DND-41 (cell line): ENCODE measurements at regions not wholly inside any gene's neighbourhood (a gene's known extent, or its start where the extent isn't known, plus 50 kb on each side); places are given as distances from the start of the nearest gene placed in this dataset.
"Not testable (repeated sequence)": the region's sequence is repeated elsewhere in the genome, so short reads cannot be mapped to it uniquely, and the experiment has no call there.

Experiments
- ATAC-seq: fragments of 200-7000 bp; cut with Tn5 transposase; 3 replicates; pipeline ENCODE4 v1.9.1; 2021; ENCODE audit warnings: low read depth; ENCODE audit not compliant: insufficient read depth
- DNase-seq: peaks from one replicate; pipeline ENCODE4 v3.0.0-alpha.2; 2020
- H2AFZ ChIP-seq: 2 replicates; pipeline ENCODE4 v1.6.0; 2012; ENCODE audit warnings: low read depth, low read length
- H3K27ac ChIP-seq: 2 replicates; pipeline ENCODE4 v1.5.1; 2012; ENCODE audit warnings: low read length, inconsistent platforms
- H3K27me3 ChIP-seq: fragments of 200-600 bp; sonication (generic); 2 replicates; pipeline ENCODE4 v1.6.0; 2012; ENCODE audit warnings: low read length, mild to moderate bottlenecking, inconsistent platforms; ENCODE audit not compliant: insufficient read depth, poor library complexity
- H3K36me3 ChIP-seq: 2 replicates; pipeline ENCODE4 v1.5.1; 2012; ENCODE audit warnings: low read length, inconsistent platforms; ENCODE audit not compliant: insufficient read depth
- H3K4me1 ChIP-seq: 2 replicates; pipeline ENCODE4 v1.5.1; 2012; ENCODE audit warnings: mild to moderate bottlenecking, low read length; ENCODE audit not compliant: insufficient read depth
- H3K4me2 ChIP-seq: 2 replicates; pipeline ENCODE4 v1.6.0; 2012; ENCODE audit warnings: mild to moderate bottlenecking, moderate library complexity, low read length, inconsistent platforms; ENCODE audit not compliant: insufficient read depth
- H3K4me3 ChIP-seq, 2 experiments: fragments of 200-600 bp in 1 of 2; shearing (Covaris generic) in 1 of 2; 2 replicates each; pipeline ENCODE4 v1.5.1; 2012 to 2016; ENCODE audit warnings: inconsistent platforms in 2 of 2, low read length in 2 of 2, mild to moderate bottlenecking in 2 of 2, low read depth in 1 of 2, moderate library complexity in 1 of 2
- H3K79me2 ChIP-seq: 2 replicates; pipeline ENCODE4 v1.6.0; 2012; ENCODE audit warnings: low read length, inconsistent platforms; ENCODE audit not compliant: insufficient read depth
- H3K9ac ChIP-seq: 2 replicates; pipeline ENCODE4 v1.6.0; 2012; ENCODE audit warnings: low read depth, mild to moderate bottlenecking, inconsistent platforms, low read length, moderate library complexity
- H3K9me3 ChIP-seq: 2 replicates; pipeline ENCODE4 v1.5.1; 2012; ENCODE audit warnings: low read length, moderate library complexity, mild to moderate bottlenecking, inconsistent platforms; ENCODE audit not compliant: insufficient read depth, severe bottlenecking
- H4K20me1 ChIP-seq: 2 replicates; pipeline ENCODE4 v1.6.0; 2012; ENCODE audit warnings: low read length; ENCODE audit not compliant: insufficient read depth
- EZH2 ChIP-seq: IDR thresholded peaks from 3 replicates; pipeline ENCODE4 v1.6.1; 2012; ENCODE audit warnings: borderline replicate concordance, low read depth, mild to moderate bottlenecking, moderate library complexity, low read length, inconsistent platforms; ENCODE audit not compliant: severe bottlenecking
- TF ChIP-seq, protein P1 (sequence below): IDR thresholded peaks from 2 replicates; pipeline ENCODE4 v1.5.1; 2012; ENCODE audit warnings: borderline replicate concordance, low read length, moderate library complexity, mild to moderate bottlenecking; ENCODE audit not compliant: poor library complexity, severe bottlenecking; ENCODE audit errors: extremely low read depth

DNA sequence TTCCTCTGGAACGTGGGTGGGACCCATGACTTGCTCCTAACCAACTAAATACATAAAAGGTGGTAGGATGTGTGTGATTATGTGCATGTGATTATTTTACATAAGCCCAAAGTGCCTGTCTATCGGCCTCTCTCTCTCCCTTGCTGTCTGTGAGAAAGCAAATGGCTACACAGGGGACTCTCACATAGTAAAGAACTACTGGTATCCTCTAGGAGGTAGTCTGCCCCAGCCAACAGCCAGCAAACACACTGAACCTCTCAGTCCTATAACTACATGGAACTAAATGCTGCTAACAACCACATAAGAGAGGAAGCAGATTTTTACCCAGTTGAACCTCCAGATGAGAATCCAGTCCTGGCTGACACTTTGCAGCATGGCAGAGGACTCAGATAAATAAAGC is 1249.4 kb downstream of the ADGRL3 start:
- no peaks in the 10 kb centered on the region for H3K79me2 ChIP-seq
- H2AFZ ChIP-seq: no peak overlapping the region
- no peaks in the 10 kb centered on the region for H3K4me1 ChIP-seq
- TF ChIP-seq, protein P1, sequence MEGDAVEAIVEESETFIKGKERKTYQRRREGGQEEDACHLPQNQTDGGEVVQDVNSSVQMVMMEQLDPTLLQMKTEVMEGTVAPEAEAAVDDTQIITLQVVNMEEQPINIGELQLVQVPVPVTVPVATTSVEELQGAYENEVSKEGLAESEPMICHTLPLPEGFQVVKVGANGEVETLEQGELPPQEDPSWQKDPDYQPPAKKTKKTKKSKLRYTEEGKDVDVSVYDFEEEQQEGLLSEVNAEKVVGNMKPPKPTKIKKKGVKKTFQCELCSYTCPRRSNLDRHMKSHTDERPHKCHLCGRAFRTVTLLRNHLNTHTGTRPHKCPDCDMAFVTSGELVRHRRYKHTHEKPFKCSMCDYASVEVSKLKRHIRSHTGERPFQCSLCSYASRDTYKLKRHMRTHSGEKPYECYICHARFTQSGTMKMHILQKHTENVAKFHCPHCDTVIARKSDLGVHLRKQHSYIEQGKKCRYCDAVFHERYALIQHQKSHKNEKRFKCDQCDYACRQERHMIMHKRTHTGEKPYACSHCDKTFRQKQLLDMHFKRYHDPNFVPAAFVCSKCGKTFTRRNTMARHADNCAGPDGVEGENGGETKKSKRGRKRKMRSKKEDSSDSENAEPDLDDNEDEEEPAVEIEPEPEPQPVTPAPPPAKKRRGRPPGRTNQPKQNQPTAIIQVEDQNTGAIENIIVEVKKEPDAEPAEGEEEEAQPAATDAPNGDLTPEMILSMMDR: no peak
- no peak for TF ChIP-seq EZH2
- H3K9me3 ChIP-seq: no peaks in the 10 kb centered on the region
- no peak overlapping the region for H3K4me3 ChIP-seq
- H3K27me3 ChIP-seq: no peaks in the 10 kb centered on the region
- H3K9ac ChIP-seq: no peak overlapping the region
- ATAC-seq: no peak
- H4K20me1 ChIP-seq: no peaks in the 10 kb centered on the region
- DNase-seq: no peak
- H3K27ac ChIP-seq: no peak overlapping the region
- no peaks in the 10 kb centered on the region for H3K36me3 ChIP-seq
- H3K4me2 ChIP-seq: no peak overlapping the region

DNA sequence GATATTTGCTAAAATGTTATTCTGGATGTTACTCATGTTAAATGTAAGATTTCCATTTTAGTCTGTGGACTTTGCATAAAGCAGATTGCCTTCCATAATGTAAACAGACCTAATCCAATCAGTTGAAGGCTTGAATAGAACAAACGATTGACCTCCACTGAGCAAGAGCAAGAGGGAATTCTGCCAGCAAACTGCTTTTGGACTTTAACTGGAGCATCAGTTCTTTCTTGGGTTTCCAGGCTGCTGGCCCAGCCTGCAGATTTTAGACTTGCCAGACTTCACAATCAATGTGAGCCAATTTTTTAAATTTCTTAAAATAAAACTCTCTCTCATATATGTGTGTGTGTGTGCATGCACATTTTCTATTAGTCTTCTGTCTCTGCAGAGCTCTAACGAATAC is 1248.8 kb downstream of the ADGRL3 start:
- no peaks in the 10 kb centered on the region for H3K36me3 ChIP-seq
- H3K4me3 ChIP-seq: no peak overlapping the region
- no peak overlapping the region for H3K9ac ChIP-seq
- no peaks in the 10 kb centered on the region for H3K9me3 ChIP-seq
- TF ChIP-seq, protein P1: no peak
- TF ChIP-seq EZH2: no peak
- no peak overlapping the region for H3K4me2 ChIP-seq
- H3K4me1 ChIP-seq: no peaks in the 10 kb centered on the region
- no peak overlapping the region for H3K27ac ChIP-seq
- H3K79me2 ChIP-seq: no peaks in the 10 kb centered on the region
- DNase-seq: no peak
- ATAC-seq: no peak
- H3K27me3 ChIP-seq: no peaks in the 10 kb centered on the region
- H2AFZ ChIP-seq: no peak overlapping the region
- no peaks in the 10 kb centered on the region for H4K20me1 ChIP-seq

DNA sequence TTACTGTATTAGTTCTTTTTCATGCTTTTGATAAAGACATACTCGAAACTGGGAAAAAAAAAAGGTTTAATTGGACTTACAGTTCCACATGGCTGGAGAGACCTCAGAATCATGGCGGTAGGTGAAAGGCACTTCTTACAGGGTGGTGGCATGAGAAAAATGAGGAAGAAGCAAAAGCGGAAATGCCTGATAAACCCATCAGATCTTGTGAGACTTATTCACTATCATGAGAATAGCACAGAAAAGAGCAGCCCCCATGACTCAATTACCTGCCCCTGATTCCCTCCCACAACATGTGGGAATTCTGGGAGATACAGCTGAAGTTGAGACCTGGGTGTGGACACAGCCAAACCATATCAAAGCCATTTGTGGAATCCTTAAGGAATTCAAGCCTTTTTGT is 1238.9 kb downstream of the ADGRL3 start:
- Histone ChIP-seq H3K27me3 (no peaks in the 10 kb centered on the region), H3K9ac (no peak overlapping the region), H3K4me1 (no peaks in the 10 kb centered on the region), H3K36me3 (no peaks in the 10 kb centered on the region), H3K4me2 (no peak overlapping the region), H3K9me3 (no peaks in the 10 kb centered on the region), H3K27ac (no peak overlapping the region), H3K79me2 (no peaks in the 10 kb centered on the region), H2AFZ (no peak overlapping the region), H4K20me1 (no peaks in the 10 kb centered on the region), H3K4me3 (no peak overlapping the region)
- no peak for TF ChIP-seq EZH2
- TF ChIP-seq, protein P1: no peak
- no peak for ATAC-seq
- DNase-seq: no peak

DNA sequence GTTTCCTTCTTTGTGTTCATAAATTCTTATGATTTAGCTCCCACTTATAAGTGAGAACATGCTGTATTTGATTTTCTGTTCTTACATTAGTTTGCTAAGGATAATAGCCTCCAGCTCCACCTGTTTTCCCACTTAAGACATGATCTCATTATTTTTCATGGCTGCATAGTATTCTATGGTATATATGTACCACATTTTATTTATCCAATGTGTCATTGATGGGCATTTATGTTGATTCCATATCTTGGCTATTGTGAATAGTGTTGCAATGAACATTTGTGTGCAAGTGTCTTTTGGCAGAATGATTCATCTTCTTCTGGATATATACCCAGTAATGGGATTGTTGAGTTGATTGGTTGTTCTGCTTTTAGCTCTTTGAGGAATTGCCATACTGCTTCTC is 1234.8 kb downstream of the ADGRL3 start:
- Histone ChIP-seq H3K27me3 (no peaks in the 10 kb centered on the region), H3K79me2 (no peaks in the 10 kb centered on the region), H4K20me1 (no peaks in the 10 kb centered on the region), H3K27ac (no peak overlapping the region), H3K4me1 (no peaks in the 10 kb centered on the region), H3K4me3 (no peak overlapping the region), H3K9me3 (no peaks in the 10 kb centered on the region), H2AFZ (no peak overlapping the region), H3K4me2 (no peak overlapping the region), H3K36me3 (no peaks in the 10 kb centered on the region), H3K9ac (no peak overlapping the region)
- ATAC-seq (no peak), DNase-seq (no peak)
- no peak for TF ChIP-seq EZH2
- TF ChIP-seq, protein P1: no peak

DNA sequence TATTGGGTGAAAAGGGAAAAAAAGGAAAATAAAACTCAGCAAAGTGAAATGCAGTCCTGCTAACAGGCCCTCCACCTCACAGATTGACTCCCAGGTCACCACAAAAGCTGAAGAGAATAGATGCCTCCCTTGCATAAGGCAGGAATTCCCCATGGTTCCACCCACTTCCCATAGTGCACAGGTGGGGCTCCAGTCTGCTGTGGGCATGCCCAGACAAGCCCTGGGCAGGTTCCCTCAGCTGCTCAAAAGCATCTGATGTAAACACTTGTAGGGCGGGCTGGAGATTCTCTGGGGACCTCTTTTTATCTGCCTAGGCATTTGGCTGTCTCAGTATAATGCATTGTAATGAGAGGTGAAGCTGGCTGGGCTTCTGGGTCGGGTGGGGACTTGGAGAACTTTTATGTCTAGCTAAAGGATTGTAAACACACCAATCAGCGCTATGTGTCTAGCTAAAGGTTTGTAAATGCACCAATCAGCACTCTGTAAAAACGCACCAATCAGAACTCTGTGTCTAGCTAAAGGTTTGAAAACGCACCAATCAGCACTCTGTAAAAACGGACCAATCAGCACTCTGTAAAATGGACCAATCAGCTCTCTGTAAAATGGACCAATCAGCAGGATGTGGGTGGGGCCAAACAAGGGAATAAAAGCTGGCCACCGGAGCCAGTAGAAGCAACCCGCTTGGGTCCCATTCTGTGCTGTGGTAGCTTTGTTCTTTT is 1231.5 kb downstream of the ADGRL3 start:
- not testable (repeated sequence) for H3K4me2 ChIP-seq, H3K79me2 ChIP-seq, H3K4me3 ChIP-seq, ATAC-seq, H3K4me1 ChIP-seq, H3K9ac ChIP-seq, H3K27me3 ChIP-seq, H3K9me3 ChIP-seq, H4K20me1 ChIP-seq, H3K27ac ChIP-seq, DNase-seq, H3K36me3 ChIP-seq, H2AFZ ChIP-seq
